HCT116 (cell line): ENCODE measurements at regions not wholly inside any gene's neighbourhood (a gene's known extent, or its start where the extent isn't known, plus 50 kb on each side); places are given as distances from the start of the nearest gene placed in this dataset.

Experiments used
- ATAC-seq: fragments of 200-7000 bp; cut with Tn5 transposase; 2 replicates; pipeline ENCODE4 v1.9.1; 2020; ENCODE audit warnings: mild to moderate bottlenecking, moderate library complexity
- BruUV-seq: library from RNA; stranded (reverse); fragments of 400-500 nt; replicated peaks from 2 replicates; lab custom pipeline; 2021; lab: Mats Ljungman, UMichigan
- CTCF ChIA-PET: fragments of 300-600 bp; sonication (Branson Sonifier 250); formaldehyde crosslinking; loops from one replicate; lab custom pipeline; 2021; ENCODE audit warnings: antibody characterized with exemption; lab: Charles Lee
- POLR2A ChIA-PET: fragments of 300-600, 350-600 bp; sonication (Branson Sonifier 250); formaldehyde crosslinking; loops from one replicate; lab custom pipeline; 2021; ENCODE audit warnings: antibody characterized with exemption; lab: Charles Lee
- RAD21 ChIA-PET, 2 experiments: fragments of 300-600 bp; sonication (Branson Sonifier 250); formaldehyde crosslinking; loops; one replicate each; lab custom pipeline; 2023; ENCODE audit warnings: low total read pairs in 2 of 2; ENCODE audit not compliant: uncharacterized antibody in 2 of 2, unreplicated experiment in 2 of 2, low non-redundant PET in 1 of 2; lab: Charles Lee
- DNase-seq: peaks from one replicate; pipeline ENCODE4 v3.0.0-alpha.2; 2010; ENCODE audit warnings: low read depth, low spot score
- H2AFZ ChIP-seq: fragments of 200-600 bp; shearing (Covaris generic), sonication (generic); 2 replicates; pipeline ENCODE4 v1.6.1; 2017; ENCODE audit warnings: low read depth, mixed run types, mixed read lengths, antibody characterized with exemption, low read length; ENCODE audit not compliant: poor library complexity, severe bottlenecking
- H3K27ac ChIP-seq: 2 replicates; pipeline ENCODE4 v1.5.1; 2012; ENCODE audit warnings: low read depth, low read length
- H3K27me3 ChIP-seq: fragments of 200-600 bp; sonication (generic); 2 replicates; pipeline ENCODE4 v1.6.1; 2016; ENCODE audit warnings: mixed run types, low read length, mixed read lengths; ENCODE audit not compliant: insufficient read depth
- H3K36me3 ChIP-seq, 2 experiments: fragments of 200-500 bp in 1 of 2; fragments of 200-600 bp in 1 of 2; sonication (Bioruptor generic) in 1 of 2; sonication (generic) in 1 of 2; 2 replicates each; pipeline versions ENCODE4 v1.5.1 to v1.6.1; 2014 to 2016; ENCODE audit warnings: low read length in 2 of 2, inconsistent platforms in 1 of 2, mixed read lengths in 1 of 2, mixed run types in 1 of 2; ENCODE audit not compliant: insufficient read depth in 2 of 2, control insufficient read depth in 1 of 2
- H3K4me1 ChIP-seq, 2 experiments: fragments of 200-600 bp in 1 of 2; sonication (generic) in 1 of 2; 2 replicates each; pipeline versions ENCODE4 v1.5.1 to v1.6.1; 2012 to 2017; ENCODE audit warnings: low read length in 2 of 2, inconsistent platforms in 1 of 2, mild to moderate bottlenecking in 1 of 2, mixed read lengths in 1 of 2, mixed run types in 1 of 2, moderate library complexity in 1 of 2; ENCODE audit not compliant: insufficient read depth in 2 of 2, control insufficient read depth in 1 of 2
- H3K4me2 ChIP-seq: fragments of 200-600 bp; sonication (generic); 2 replicates; pipeline ENCODE4 v1.6.1; 2017; ENCODE audit warnings: mixed run types, low read length, mixed read lengths
- H3K4me3 ChIP-seq, 2 experiments: fragments of 200-600 bp in 1 of 2; sonication (generic) in 1 of 2; replicated peaks in 1 of 2; 2 replicates each; pipeline ENCODE4 v1.5.1; 2011 to 2016; ENCODE audit warnings: low read length in 2 of 2, control low read depth in 1 of 2, low read depth in 1 of 2, mild to moderate bottlenecking in 1 of 2, mixed read lengths in 1 of 2, mixed run types in 1 of 2
- H3K79me2 ChIP-seq: fragments of 200-600 bp; sonication (generic); 2 replicates; pipeline ENCODE4 v1.6.1; 2017; ENCODE audit warnings: mild to moderate bottlenecking, mixed run types, low read length, moderate library complexity, mixed read lengths; ENCODE audit not compliant: insufficient read depth
- H3K9ac ChIP-seq: fragments of 200-600 bp; sonication (generic); 2 replicates; pipeline ENCODE4 v1.6.1; 2016; ENCODE audit warnings: low read length, mixed read lengths
- H3K9me2 ChIP-seq: fragments of 200-600 bp; sonication (generic), shearing (Covaris generic); 2 replicates; pipeline ENCODE4 v1.6.1; 2017; ENCODE audit warnings: mixed run types, mild to moderate bottlenecking, moderate library complexity; ENCODE audit not compliant: insufficient read depth
- H3K9me3 ChIP-seq, 2 experiments: fragments of 200-500 bp in 1 of 2; fragments of 200-600 bp in 1 of 2; sonication (Bioruptor generic) in 1 of 2; sonication (generic) in 1 of 2; 2 replicates each; pipeline ENCODE4 v1.6.1; 2014 to 2017; ENCODE audit warnings: low read length in 2 of 2, mixed read lengths in 2 of 2, inconsistent platforms in 1 of 2, low read depth in 1 of 2, mild to moderate bottlenecking in 1 of 2, mixed run types in 1 of 2, moderate library complexity in 1 of 2; ENCODE audit not compliant: control insufficient read depth in 1 of 2, insufficient read depth in 1 of 2
- H4K20me1 ChIP-seq: fragments of 200-600 bp; sonication (generic), shearing (Covaris generic); 2 replicates; pipeline ENCODE4 v1.6.1; 2017; ENCODE audit warnings: mixed run types, mild to moderate bottlenecking, moderate library complexity; ENCODE audit not compliant: insufficient read depth
- CBX3 ChIP-seq: IDR thresholded peaks from 2 replicates; pipeline ENCODE4 v1.6.1; 2012; ENCODE audit warnings: low read depth
- CEBPB ChIP-seq: IDR thresholded peaks from 2 replicates; pipeline ENCODE4 v1.6.1; 2012; ENCODE audit warnings: low read depth
- EGR1 ChIP-seq: IDR thresholded peaks from 2 replicates; pipeline ENCODE4 v1.6.1; 2012; ENCODE audit warnings: low read depth
- EZH2phosphoT487 ChIP-seq: fragments of 200-600 bp; IDR thresholded peaks from 2 replicates; pipeline ENCODE4 v1.6.1; 2018; ENCODE audit warnings: antibody characterized with exemption, borderline replicate concordance
- FOSL1 ChIP-seq: IDR thresholded peaks from 2 replicates; pipeline ENCODE4 v1.6.1; 2012; ENCODE audit warnings: low read depth
- RAD21 ChIP-seq: IDR thresholded peaks from 2 replicates; pipeline ENCODE4 v1.6.1; 2012; ENCODE audit warnings: low read depth, mild to moderate bottlenecking
- SIN3A ChIP-seq: IDR thresholded peaks from 2 replicates; pipeline ENCODE4 v1.6.1; 2012; ENCODE audit warnings: low read depth
- SRF ChIP-seq: IDR thresholded peaks from 2 replicates; pipeline ENCODE4 v1.6.1; 2012; ENCODE audit warnings: low read depth
- TCF7L2 ChIP-seq: IDR thresholded peaks from 2 replicates; pipeline ENCODE4 v1.7.0; 2011; ENCODE audit warnings: borderline replicate concordance, inconsistent platforms; ENCODE audit not compliant: insufficient read depth, insufficient read length; ENCODE audit errors: extremely low read depth
- YY1 ChIP-seq: IDR thresholded peaks from 2 replicates; pipeline ENCODE4 v1.6.1; 2011; ENCODE audit warnings: low read length, low read depth, moderate library complexity, mild to moderate bottlenecking; ENCODE audit not compliant: insufficient replicate concordance; ENCODE audit errors: extremely low read depth
- ZFX ChIP-seq: fragments of 450-650 bp; IDR thresholded peaks from 2 replicates; pipeline ENCODE4 v1.6.1; 2017
- ZNF274 ChIP-seq: fragments of 200-500 bp; sonication (Bioruptor generic); IDR thresholded peaks from 2 replicates; pipeline ENCODE4 v1.6.1; 2014; ENCODE audit warnings: mild to moderate bottlenecking, low read depth, low read length, inconsistent platforms
- intact Hi-C: fragments of 100-400 bp; cut with micrococcal nuclease; formaldehyde crosslinking; loops from 2 replicates; pipeline ENCODE4 v1.10.0; 2022
- TF ChIP-seq, protein P1 (sequence below): IDR thresholded peaks from 2 replicates; pipeline ENCODE4 v1.6.1; 2011; ENCODE audit warnings: mild to moderate bottlenecking, low read length, moderate library complexity; ENCODE audit not compliant: insufficient replicate concordance; ENCODE audit errors: extremely low read depth
- TF ChIP-seq, protein P2 (sequence below): IDR thresholded peaks from 2 replicates; pipeline ENCODE4 v1.6.1; 2012; ENCODE audit warnings: low read depth
- TF ChIP-seq, protein P3 (sequence below): IDR thresholded peaks from 2 replicates; pipeline ENCODE4 v1.6.1; 2012
- TF ChIP-seq, protein P4 (sequence below): IDR thresholded peaks from 2 replicates; pipeline ENCODE4 v1.6.1; 2012

DNA sequence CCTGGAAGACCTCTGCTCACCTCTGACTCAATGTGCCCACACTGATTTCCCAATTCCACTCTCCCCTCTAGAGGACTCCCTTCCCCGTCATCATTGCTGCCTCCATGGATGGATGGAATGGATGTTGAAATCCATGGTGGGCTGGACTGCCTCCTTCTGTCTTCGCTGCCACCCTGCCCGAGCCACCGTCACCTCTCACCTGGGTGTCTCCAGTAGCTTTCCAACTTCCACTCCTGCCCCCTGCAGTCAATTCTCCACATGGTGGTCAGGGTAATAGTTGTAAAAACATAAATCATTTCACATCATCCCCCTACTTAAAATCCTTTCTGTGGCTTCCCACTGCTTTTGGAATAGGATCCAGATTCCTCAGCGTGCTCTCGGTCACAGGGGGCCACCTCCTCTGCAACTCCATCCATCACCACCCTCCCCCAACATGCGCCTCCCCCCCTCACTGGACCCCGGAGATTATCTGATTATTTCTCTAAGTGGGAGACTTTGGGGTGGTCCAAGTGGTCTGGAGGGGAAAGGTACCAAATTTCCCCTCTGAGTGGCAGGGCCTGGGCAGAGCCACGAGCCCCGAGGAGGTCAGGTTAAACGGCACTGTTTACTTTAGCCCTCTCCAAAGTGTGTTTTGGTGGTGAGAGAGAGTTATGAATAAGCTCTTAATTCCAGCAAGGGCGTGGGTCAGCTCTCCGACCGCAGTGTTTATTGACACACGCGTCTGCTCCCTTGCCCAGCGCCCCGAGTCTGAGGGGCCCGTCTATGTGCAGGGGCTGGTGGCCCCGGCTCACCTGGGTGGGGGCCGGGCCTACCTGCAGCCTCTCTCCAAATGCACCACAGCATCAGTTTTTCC, 313.7 kb downstream of the MN1 start:
- no peak overlapping the region for H3K4me2 ChIP-seq
- H3K27ac ChIP-seq: no peak overlapping the region
- no peaks in the 10 kb centered on the region for H3K4me1 ChIP-seq
- H3K9ac ChIP-seq: no peak overlapping the region
- DNase-seq: no peak
- no peak overlapping the region for H3K4me3 ChIP-seq
- RAD21 ChIA-PET: no interaction called here
- no peaks in the 10 kb centered on the region for H3K9me2 ChIP-seq
- TF ChIP-seq FOSL1: no peak
- TF ChIP-seq, protein P1, sequence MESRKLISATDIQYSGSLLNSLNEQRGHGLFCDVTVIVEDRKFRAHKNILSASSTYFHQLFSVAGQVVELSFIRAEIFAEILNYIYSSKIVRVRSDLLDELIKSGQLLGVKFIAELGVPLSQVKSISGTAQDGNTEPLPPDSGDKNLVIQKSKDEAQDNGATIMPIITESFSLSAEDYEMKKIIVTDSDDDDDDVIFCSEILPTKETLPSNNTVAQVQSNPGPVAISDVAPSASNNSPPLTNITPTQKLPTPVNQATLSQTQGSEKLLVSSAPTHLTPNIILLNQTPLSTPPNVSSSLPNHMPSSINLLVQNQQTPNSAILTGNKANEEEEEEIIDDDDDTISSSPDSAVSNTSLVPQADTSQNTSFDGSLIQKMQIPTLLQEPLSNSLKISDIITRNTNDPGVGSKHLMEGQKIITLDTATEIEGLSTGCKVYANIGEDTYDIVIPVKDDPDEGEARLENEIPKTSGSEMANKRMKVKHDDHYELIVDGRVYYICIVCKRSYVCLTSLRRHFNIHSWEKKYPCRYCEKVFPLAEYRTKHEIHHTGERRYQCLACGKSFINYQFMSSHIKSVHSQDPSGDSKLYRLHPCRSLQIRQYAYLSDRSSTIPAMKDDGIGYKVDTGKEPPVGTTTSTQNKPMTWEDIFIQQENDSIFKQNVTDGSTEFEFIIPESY: no peak
- TF ChIP-seq, protein P2, sequence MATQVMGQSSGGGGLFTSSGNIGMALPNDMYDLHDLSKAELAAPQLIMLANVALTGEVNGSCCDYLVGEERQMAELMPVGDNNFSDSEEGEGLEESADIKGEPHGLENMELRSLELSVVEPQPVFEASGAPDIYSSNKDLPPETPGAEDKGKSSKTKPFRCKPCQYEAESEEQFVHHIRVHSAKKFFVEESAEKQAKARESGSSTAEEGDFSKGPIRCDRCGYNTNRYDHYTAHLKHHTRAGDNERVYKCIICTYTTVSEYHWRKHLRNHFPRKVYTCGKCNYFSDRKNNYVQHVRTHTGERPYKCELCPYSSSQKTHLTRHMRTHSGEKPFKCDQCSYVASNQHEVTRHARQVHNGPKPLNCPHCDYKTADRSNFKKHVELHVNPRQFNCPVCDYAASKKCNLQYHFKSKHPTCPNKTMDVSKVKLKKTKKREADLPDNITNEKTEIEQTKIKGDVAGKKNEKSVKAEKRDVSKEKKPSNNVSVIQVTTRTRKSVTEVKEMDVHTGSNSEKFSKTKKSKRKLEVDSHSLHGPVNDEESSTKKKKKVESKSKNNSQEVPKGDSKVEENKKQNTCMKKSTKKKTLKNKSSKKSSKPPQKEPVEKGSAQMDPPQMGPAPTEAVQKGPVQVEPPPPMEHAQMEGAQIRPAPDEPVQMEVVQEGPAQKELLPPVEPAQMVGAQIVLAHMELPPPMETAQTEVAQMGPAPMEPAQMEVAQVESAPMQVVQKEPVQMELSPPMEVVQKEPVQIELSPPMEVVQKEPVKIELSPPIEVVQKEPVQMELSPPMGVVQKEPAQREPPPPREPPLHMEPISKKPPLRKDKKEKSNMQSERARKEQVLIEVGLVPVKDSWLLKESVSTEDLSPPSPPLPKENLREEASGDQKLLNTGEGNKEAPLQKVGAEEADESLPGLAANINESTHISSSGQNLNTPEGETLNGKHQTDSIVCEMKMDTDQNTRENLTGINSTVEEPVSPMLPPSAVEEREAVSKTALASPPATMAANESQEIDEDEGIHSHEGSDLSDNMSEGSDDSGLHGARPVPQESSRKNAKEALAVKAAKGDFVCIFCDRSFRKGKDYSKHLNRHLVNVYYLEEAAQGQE: no peak
- no peak for TF ChIP-seq TCF7L2
- TF ChIP-seq CBX3: no peak
- no peak for TF ChIP-seq EZH2phosphoT487
- TF ChIP-seq SRF: no peak
- TF ChIP-seq, protein P3, sequence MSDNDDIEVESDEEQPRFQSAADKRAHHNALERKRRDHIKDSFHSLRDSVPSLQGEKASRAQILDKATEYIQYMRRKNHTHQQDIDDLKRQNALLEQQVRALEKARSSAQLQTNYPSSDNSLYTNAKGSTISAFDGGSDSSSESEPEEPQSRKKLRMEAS: no peak
- TF ChIP-seq, protein P4, sequence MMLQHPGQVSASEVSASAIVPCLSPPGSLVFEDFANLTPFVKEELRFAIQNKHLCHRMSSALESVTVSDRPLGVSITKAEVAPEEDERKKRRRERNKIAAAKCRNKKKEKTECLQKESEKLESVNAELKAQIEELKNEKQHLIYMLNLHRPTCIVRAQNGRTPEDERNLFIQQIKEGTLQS: no peak
- no peak for TF ChIP-seq ZFX
- no peak for TF ChIP-seq ZNF274
- TF ChIP-seq CEBPB: no peak
- no peak for TF ChIP-seq EGR1
- no peak for TF ChIP-seq RAD21
- TF ChIP-seq YY1: no peak
- TF ChIP-seq SIN3A: no peak
- TF ChIP-seq, all 23 proteins: peak for 0
- ChIA-PET POLR2A (no interaction called here), CTCF (no interaction called here)
- H2AFZ ChIP-seq: no peak overlapping the region
- no peaks in the 10 kb centered on the region for H4K20me1 ChIP-seq
- intact Hi-C loops: no loop called here
- no peak for ATAC-seq
- no TSS peak for BruUV-seq
- H3K9me3 ChIP-seq: no peaks in the 10 kb centered on the region
- no peaks in the 10 kb centered on the region for H3K79me2 ChIP-seq
- H3K27me3 ChIP-seq: no peaks in the 10 kb centered on the region
- H3K36me3 ChIP-seq: no peaks in the 10 kb centered on the region
